ENCODE measurements at regions not wholly inside any gene's neighbourhood (a gene's known extent, or its start where the extent isn't known, plus 50 kb on each side); places are given as distances from the start of the nearest gene placed in this dataset.

- no TSS peak for BruUV-seq (replicated peaks)
- intact Hi-C loops (cut with micrococcal nuclease) = no loop called here
- Histone ChIP-seq H4K20me1 (ENCODE audit: insufficient read depth) (no peaks in the 10 kb centered on the region), H3K79me2 (ENCODE audit: insufficient read depth, low read length) (no peaks in the 10 kb centered on the region), H3K36me3 (ENCODE audit: control insufficient read depth in 1 of 2, insufficient read depth in 2 of 2, low read length in 2 of 2) (no peaks in the 10 kb centered on the region), H3K4me1 (ENCODE audit: control insufficient read depth in 1 of 2, insufficient read depth in 2 of 2, low read length in 2 of 2) (no peaks in the 10 kb centered on the region), H3K4me3 (replicated peaks in 1 of 2; ENCODE audit: low read depth in 1 of 2, low read length in 2 of 2) (no peak overlapping the region), H3K9me2 (ENCODE audit: insufficient read depth) (no peaks in the 10 kb centered on the region), H2AFZ (ENCODE audit: low read depth, low read length, poor library complexity, severe bottlenecking) (no peak overlapping the region), H3K27ac (ENCODE audit: low read depth, low read length) (no peak overlapping the region), H3K9me3 (ENCODE audit: control insufficient read depth in 1 of 2, insufficient read depth in 1 of 2, low read depth in 1 of 2, low read length in 2 of 2) (no peaks in the 10 kb centered on the region), H3K4me2 (ENCODE audit: low read length) (no peak overlapping the region), H3K27me3 (ENCODE audit: insufficient read depth, low read length) (no peaks in the 10 kb centered on the region), H3K9ac (ENCODE audit: low read length) (no peak overlapping the region)
- TF ChIP-seq CBX3 (IDR thresholded peaks at IDR 0.05; ENCODE audit: low read depth) (no peak), FOSL1 (IDR thresholded peaks at IDR 0.05; ENCODE audit: low read depth) (no peak), TCF7L2 (IDR thresholded peaks at IDR 0.05; ENCODE audit: borderline replicate concordance, extremely low read depth, insufficient read depth, insufficient read length) (no peak), YY1 (IDR thresholded peaks at IDR 0.05; ENCODE audit: extremely low read depth, insufficient replicate concordance, low read depth, low read length) (no peak), EZH2 (IDR thresholded peaks at IDR 0.05) (no peak)
- ChIA-PET POLR2A (no interaction called here), RAD21 (ENCODE audit: low non-redundant PET in 1 of 2, low total read pairs in 2 of 2, uncharacterized antibody in 2 of 2, unreplicated experiment in 2 of 2) (no interaction called here), CTCF (no interaction called here)
- ATAC-seq (no peak), DNase-seq (ENCODE audit: low read depth, low spot score) (no peak)
Measured at GRCh38 chr4:32454482-32454881, 1734.3 kb downstream of the PCDH7 start.

GRCh38 chr4:32455231-32455630 is 1735.1 kb downstream of the PCDH7 start:
- no peaks in the 10 kb centered on the region for H4K20me1 ChIP-seq (ENCODE audit: insufficient read depth)
- H3K9ac ChIP-seq (ENCODE audit: low read length) = no peak overlapping the region
- DNase-seq (ENCODE audit: low read depth, low spot score) = no peak
- ChIA-PET CTCF (no interaction called here), POLR2A (no interaction called here), RAD21 (ENCODE audit: low non-redundant PET in 1 of 2, low total read pairs in 2 of 2, uncharacterized antibody in 2 of 2, unreplicated experiment in 2 of 2) (no interaction called here)
- no peak overlapping the region for H3K4me3 ChIP-seq (replicated peaks in 1 of 2; ENCODE audit: low read depth in 1 of 2, low read length in 2 of 2)
- no peak for ATAC-seq
- H2AFZ ChIP-seq (ENCODE audit: low read depth, low read length, poor library complexity, severe bottlenecking) = no peak overlapping the region
- H3K4me1 ChIP-seq (ENCODE audit: control insufficient read depth in 1 of 2, insufficient read depth in 2 of 2, low read length in 2 of 2) = no peaks in the 10 kb centered on the region
- intact Hi-C loops (cut with micrococcal nuclease) = no loop called here
- no peaks in the 10 kb centered on the region for H3K27me3 ChIP-seq (ENCODE audit: insufficient read depth, low read length)
- H3K79me2 ChIP-seq (ENCODE audit: insufficient read depth, low read length) = no peaks in the 10 kb centered on the region
- no TSS peak for BruUV-seq (replicated peaks)
- no peak overlapping the region for H3K4me2 ChIP-seq (ENCODE audit: low read length)
- no peaks in the 10 kb centered on the region for H3K9me3 ChIP-seq (ENCODE audit: control insufficient read depth in 1 of 2, insufficient read depth in 1 of 2, low read depth in 1 of 2, low read length in 2 of 2)
- H3K36me3 ChIP-seq (ENCODE audit: control insufficient read depth in 1 of 2, insufficient read depth in 2 of 2, low read length in 2 of 2) = no peaks in the 10 kb centered on the region
- H3K9me2 ChIP-seq (ENCODE audit: insufficient read depth) = no peaks in the 10 kb centered on the region
- no peak overlapping the region for H3K27ac ChIP-seq (ENCODE audit: low read depth, low read length)
- TF ChIP-seq REST (IDR thresholded peaks at IDR 0.05; ENCODE audit: low read depth) = no peak
- no peak for TF ChIP-seq ZBTB33 (IDR thresholded peaks at IDR 0.05; ENCODE audit: extremely low read depth, insufficient replicate concordance, low read length)
- TF ChIP-seq SIN3A (IDR thresholded peaks at IDR 0.05; ENCODE audit: low read depth) = no peak
- TF ChIP-seq FOSL1 (IDR thresholded peaks at IDR 0.05; ENCODE audit: low read depth) = no peak
- TF ChIP-seq MAX (IDR thresholded peaks at IDR 0.05) = no peak
- no peak for TF ChIP-seq CBX3 (IDR thresholded peaks at IDR 0.05; ENCODE audit: low read depth)

Data from HCT116 (cell line).